HCT116 (cell line): ENCODE measurements at regions not wholly inside any gene's neighbourhood (a gene's known extent, or its start where the extent isn't known, plus 50 kb on each side); places are given as distances from the start of the nearest gene placed in this dataset.

Source experiments
- ATAC-seq: fragments of 200-7000 bp; cut with Tn5 transposase; 2 replicates; pipeline ENCODE4 v1.9.1; 2020; ENCODE audit warnings: mild to moderate bottlenecking, moderate library complexity
- BruUV-seq: library from RNA; stranded (reverse); fragments of 400-500 nt; replicated peaks from 2 replicates; lab custom pipeline; 2021; lab: Mats Ljungman, UMichigan
- CTCF ChIA-PET: fragments of 300-600 bp; sonication (Branson Sonifier 250); formaldehyde crosslinking; loops from one replicate; lab custom pipeline; 2021; ENCODE audit warnings: antibody characterized with exemption; lab: Charles Lee
- POLR2A ChIA-PET: fragments of 300-600, 350-600 bp; sonication (Branson Sonifier 250); formaldehyde crosslinking; loops from one replicate; lab custom pipeline; 2021; ENCODE audit warnings: antibody characterized with exemption; lab: Charles Lee
- RAD21 ChIA-PET, 2 experiments: fragments of 300-600 bp; sonication (Branson Sonifier 250); formaldehyde crosslinking; loops; one replicate each; lab custom pipeline; 2023; ENCODE audit warnings: low total read pairs in 2 of 2; ENCODE audit not compliant: uncharacterized antibody in 2 of 2, unreplicated experiment in 2 of 2, low non-redundant PET in 1 of 2; lab: Charles Lee
- DNase-seq: peaks from one replicate; pipeline ENCODE4 v3.0.0-alpha.2; 2010; ENCODE audit warnings: low read depth, low spot score
- H2AFZ ChIP-seq: fragments of 200-600 bp; shearing (Covaris generic), sonication (generic); 2 replicates; pipeline ENCODE4 v1.6.1; 2017; ENCODE audit warnings: low read depth, mixed run types, mixed read lengths, antibody characterized with exemption, low read length; ENCODE audit not compliant: poor library complexity, severe bottlenecking
- H3K27ac ChIP-seq: 2 replicates; pipeline ENCODE4 v1.5.1; 2012; ENCODE audit warnings: low read depth, low read length
- H3K27me3 ChIP-seq: fragments of 200-600 bp; sonication (generic); 2 replicates; pipeline ENCODE4 v1.6.1; 2016; ENCODE audit warnings: mixed run types, low read length, mixed read lengths; ENCODE audit not compliant: insufficient read depth
- H3K36me3 ChIP-seq, 2 experiments: fragments of 200-500 bp in 1 of 2; fragments of 200-600 bp in 1 of 2; sonication (Bioruptor generic) in 1 of 2; sonication (generic) in 1 of 2; 2 replicates each; pipeline versions ENCODE4 v1.5.1 to v1.6.1; 2014 to 2016; ENCODE audit warnings: low read length in 2 of 2, inconsistent platforms in 1 of 2, mixed read lengths in 1 of 2, mixed run types in 1 of 2; ENCODE audit not compliant: insufficient read depth in 2 of 2, control insufficient read depth in 1 of 2
- H3K4me1 ChIP-seq, 2 experiments: fragments of 200-600 bp in 1 of 2; sonication (generic) in 1 of 2; 2 replicates each; pipeline versions ENCODE4 v1.5.1 to v1.6.1; 2012 to 2017; ENCODE audit warnings: low read length in 2 of 2, inconsistent platforms in 1 of 2, mild to moderate bottlenecking in 1 of 2, mixed read lengths in 1 of 2, mixed run types in 1 of 2, moderate library complexity in 1 of 2; ENCODE audit not compliant: insufficient read depth in 2 of 2, control insufficient read depth in 1 of 2
- H3K4me2 ChIP-seq: fragments of 200-600 bp; sonication (generic); 2 replicates; pipeline ENCODE4 v1.6.1; 2017; ENCODE audit warnings: mixed run types, low read length, mixed read lengths
- H3K4me3 ChIP-seq, 2 experiments: fragments of 200-600 bp in 1 of 2; sonication (generic) in 1 of 2; replicated peaks in 1 of 2; 2 replicates each; pipeline ENCODE4 v1.5.1; 2011 to 2016; ENCODE audit warnings: low read length in 2 of 2, control low read depth in 1 of 2, low read depth in 1 of 2, mild to moderate bottlenecking in 1 of 2, mixed read lengths in 1 of 2, mixed run types in 1 of 2
- H3K79me2 ChIP-seq: fragments of 200-600 bp; sonication (generic); 2 replicates; pipeline ENCODE4 v1.6.1; 2017; ENCODE audit warnings: mild to moderate bottlenecking, mixed run types, low read length, moderate library complexity, mixed read lengths; ENCODE audit not compliant: insufficient read depth
- H3K9ac ChIP-seq: fragments of 200-600 bp; sonication (generic); 2 replicates; pipeline ENCODE4 v1.6.1; 2016; ENCODE audit warnings: low read length, mixed read lengths
- H3K9me2 ChIP-seq: fragments of 200-600 bp; sonication (generic), shearing (Covaris generic); 2 replicates; pipeline ENCODE4 v1.6.1; 2017; ENCODE audit warnings: mixed run types, mild to moderate bottlenecking, moderate library complexity; ENCODE audit not compliant: insufficient read depth
- H3K9me3 ChIP-seq, 2 experiments: fragments of 200-500 bp in 1 of 2; fragments of 200-600 bp in 1 of 2; sonication (Bioruptor generic) in 1 of 2; sonication (generic) in 1 of 2; 2 replicates each; pipeline ENCODE4 v1.6.1; 2014 to 2017; ENCODE audit warnings: low read length in 2 of 2, mixed read lengths in 2 of 2, inconsistent platforms in 1 of 2, low read depth in 1 of 2, mild to moderate bottlenecking in 1 of 2, mixed run types in 1 of 2, moderate library complexity in 1 of 2; ENCODE audit not compliant: control insufficient read depth in 1 of 2, insufficient read depth in 1 of 2
- H4K20me1 ChIP-seq: fragments of 200-600 bp; sonication (generic), shearing (Covaris generic); 2 replicates; pipeline ENCODE4 v1.6.1; 2017; ENCODE audit warnings: mixed run types, mild to moderate bottlenecking, moderate library complexity; ENCODE audit not compliant: insufficient read depth
- ATF3 ChIP-seq: IDR thresholded peaks from 2 replicates; pipeline ENCODE4 v1.6.1; 2012
- CBX3 ChIP-seq: IDR thresholded peaks from 2 replicates; pipeline ENCODE4 v1.6.1; 2012; ENCODE audit warnings: low read depth
- CEBPB ChIP-seq: IDR thresholded peaks from 2 replicates; pipeline ENCODE4 v1.6.1; 2012; ENCODE audit warnings: low read depth
- EZH2 ChIP-seq: fragments of 200-600 bp; sonication (generic); IDR thresholded peaks from 2 replicates; pipeline ENCODE4 v1.6.1; 2017; ENCODE audit warnings: antibody characterized with exemption, mixed run types
- EZH2phosphoT487 ChIP-seq: fragments of 200-600 bp; IDR thresholded peaks from 2 replicates; pipeline ENCODE4 v1.6.1; 2018; ENCODE audit warnings: antibody characterized with exemption, borderline replicate concordance
- FOSL1 ChIP-seq: IDR thresholded peaks from 2 replicates; pipeline ENCODE4 v1.6.1; 2012; ENCODE audit warnings: low read depth
- POLR2AphosphoS5 ChIP-seq: IDR thresholded peaks from 2 replicates; pipeline ENCODE4 v1.6.1; 2011; ENCODE audit warnings: mild to moderate bottlenecking, low read depth, low read length, moderate library complexity
- RAD21 ChIP-seq: IDR thresholded peaks from 2 replicates; pipeline ENCODE4 v1.6.1; 2012; ENCODE audit warnings: low read depth, mild to moderate bottlenecking
- REST ChIP-seq: IDR thresholded peaks from 2 replicates; pipeline ENCODE4 v1.6.1; 2012; ENCODE audit warnings: low read depth
- SIN3A ChIP-seq: IDR thresholded peaks from 2 replicates; pipeline ENCODE4 v1.6.1; 2012; ENCODE audit warnings: low read depth
- SP1 ChIP-seq: IDR thresholded peaks from 2 replicates; pipeline ENCODE4 v1.6.1; 2012; ENCODE audit warnings: low read depth
- TCF7L2 ChIP-seq: IDR thresholded peaks from 2 replicates; pipeline ENCODE4 v1.7.0; 2011; ENCODE audit warnings: borderline replicate concordance, inconsistent platforms; ENCODE audit not compliant: insufficient read depth, insufficient read length; ENCODE audit errors: extremely low read depth
- ZBTB33 ChIP-seq: IDR thresholded peaks from 2 replicates; pipeline ENCODE4 v1.6.1; 2011; ENCODE audit warnings: mild to moderate bottlenecking, low read length, moderate library complexity; ENCODE audit not compliant: insufficient replicate concordance; ENCODE audit errors: extremely low read depth
- ZFX ChIP-seq: fragments of 450-650 bp; IDR thresholded peaks from 2 replicates; pipeline ENCODE4 v1.6.1; 2017
- intact Hi-C: fragments of 100-400 bp; cut with micrococcal nuclease; formaldehyde crosslinking; loops from 2 replicates; pipeline ENCODE4 v1.10.0; 2022

DNA sequence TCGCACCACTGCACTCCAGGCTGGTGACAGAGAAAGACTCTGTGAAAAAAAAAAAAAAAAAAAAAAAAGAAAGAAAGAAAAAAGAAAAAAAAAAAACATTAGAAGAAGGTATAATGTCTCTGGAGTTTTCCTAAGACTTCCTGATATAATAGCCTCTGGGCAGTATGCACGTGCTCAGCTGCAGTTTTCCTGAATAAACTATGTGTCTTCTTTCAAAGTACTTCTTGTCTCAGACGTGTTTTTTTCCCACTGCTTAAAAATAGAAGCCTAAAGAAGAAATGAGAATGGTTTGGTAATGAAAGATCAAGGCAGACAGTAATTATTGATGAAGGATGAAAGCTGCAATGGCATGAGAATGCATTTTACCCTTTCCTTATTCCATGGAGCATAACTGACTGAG is 148.1 kb upstream of the TRPC7 start:
- BruUV-seq, result no TSS peak
- TF ChIP-seq EZH2 (no peak), ZBTB33 (no peak), RAD21 (no peak), FOSL1 (no peak), ATF3 (no peak), CEBPB (no peak), TCF7L2 (no peak), EZH2phosphoT487 (no peak), SIN3A (no peak), CBX3 (no peak), ZFX (no peak), SP1 (no peak), REST (no peak), POLR2AphosphoS5 (no peak)
- POLR2A ChIA-PET, result no interaction called here
- H3K9me3 ChIP-seq, result no peaks in the 10 kb centered on the region
- no peaks in the 10 kb centered on the region for H3K9me2 ChIP-seq
- no peak overlapping the region for H2AFZ ChIP-seq
- H3K4me2 ChIP-seq, result no peak overlapping the region
- no peaks in the 10 kb centered on the region for H3K36me3 ChIP-seq
- no peak overlapping the region for H3K27ac ChIP-seq
- no peak for DNase-seq
- no peak overlapping the region for H3K4me3 ChIP-seq
- CTCF ChIA-PET, result no interaction called here
- no peak for ATAC-seq
- peaks cover 10% of the 10 kb centered on the region for H3K27me3 ChIP-seq
- intact Hi-C loops, result no loop called here
- no peaks in the 10 kb centered on the region for H3K4me1 ChIP-seq
- H4K20me1 ChIP-seq, result no peaks in the 10 kb centered on the region
- no peak overlapping the region for H3K9ac ChIP-seq
- no peaks in the 10 kb centered on the region for H3K79me2 ChIP-seq
- RAD21 ChIA-PET, result no interaction called here
